GM19324 (cell line): ENCODE measurements at regions not wholly inside any gene's neighbourhood (a gene's known extent, or its start where the extent isn't known, plus 50 kb on each side); places are given as distances from the start of the nearest gene placed in this dataset.
"Not testable (repeated sequence)": the region's sequence is repeated elsewhere in the genome, so short reads cannot be mapped to it uniquely, and the experiment has no call there.

Experiments used
- ATAC-seq: cut with Tn5 transposase; IDR thresholded peaks from one replicate; pipeline ENCODE4 v1.9.1; 2021; ENCODE audit warnings: mild to moderate bottlenecking, moderate library complexity; ENCODE audit not compliant: unreplicated experiment, low FRiP score

DNA sequence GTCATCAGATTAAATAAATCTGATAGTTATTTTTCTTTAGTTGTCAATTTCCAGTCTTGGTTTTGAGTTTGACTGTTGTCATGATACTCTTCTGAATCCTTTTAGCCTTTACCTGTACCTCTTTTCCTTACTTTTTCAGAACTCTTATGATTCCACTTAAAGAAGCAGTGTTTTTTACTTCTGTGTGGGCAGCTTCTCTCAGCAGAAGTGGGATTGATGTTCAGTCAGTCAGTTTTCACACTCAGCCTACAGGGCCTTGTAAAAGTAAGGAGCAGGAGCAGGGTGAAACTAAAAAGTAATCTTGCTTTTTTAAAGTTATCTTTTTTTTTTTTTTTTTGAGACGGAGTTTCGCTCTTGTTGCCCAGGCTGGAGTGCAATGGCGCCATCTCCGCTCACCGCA, 75.1 kb downstream of the HAUS1 start:
- no peak for ATAC-seq

DNA sequence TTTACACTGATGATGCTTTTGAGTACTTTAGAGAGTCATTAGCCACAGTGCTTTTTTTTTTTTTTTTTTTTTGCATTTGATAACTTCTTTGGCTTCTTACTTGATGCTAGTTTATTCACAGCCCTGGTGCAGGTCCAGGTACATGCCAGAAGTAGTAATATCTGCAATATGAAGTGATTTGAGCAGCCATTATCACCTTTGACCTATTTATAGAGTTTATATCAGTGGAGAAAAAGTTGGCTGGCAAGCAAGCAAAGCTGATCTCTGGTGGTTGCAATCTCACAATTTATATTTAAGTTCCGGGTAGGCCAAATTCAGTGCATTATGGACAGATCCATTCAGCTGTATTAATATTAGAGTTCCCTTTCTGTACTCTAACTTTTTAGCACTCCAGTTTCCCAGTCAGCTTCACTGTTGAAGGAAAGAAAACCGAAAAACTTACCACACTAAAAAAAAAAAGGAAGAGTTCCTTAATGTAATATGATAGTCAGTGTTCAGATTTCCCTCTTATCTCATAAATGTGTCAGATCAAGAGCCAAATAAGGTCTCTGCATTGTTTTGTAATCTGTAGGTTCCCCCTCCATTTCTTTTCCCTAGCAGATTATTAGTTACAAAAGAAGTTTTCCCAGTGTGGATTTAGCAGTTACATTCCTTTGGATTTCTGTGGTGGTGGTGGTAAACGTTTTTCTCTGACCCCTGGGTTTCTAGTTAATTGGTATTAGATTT, 78.6 kb downstream of the HAUS1 start:
- no peak for ATAC-seq

DNA sequence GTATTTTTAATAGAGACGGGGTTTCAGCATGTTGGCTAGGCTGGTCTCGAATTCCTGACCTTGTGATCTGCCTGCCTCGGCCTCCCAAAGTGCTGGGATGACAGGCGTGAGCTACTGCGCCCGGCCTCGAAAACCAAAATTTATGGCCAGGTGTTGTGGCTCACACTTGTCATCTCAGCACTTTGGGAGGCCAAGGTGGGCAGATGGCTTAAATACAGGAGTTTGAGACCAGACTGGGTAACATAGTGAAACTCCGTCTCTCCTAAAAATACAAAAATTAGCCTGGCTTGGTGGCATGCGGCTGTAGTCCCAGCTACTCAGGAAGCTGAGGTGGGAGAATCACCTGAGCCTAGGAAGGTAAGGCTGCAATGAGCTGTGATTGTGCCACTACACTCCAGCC, 80.1 kb downstream of the HAUS1 start:
- ATAC-seq: not testable (repeated sequence)

DNA sequence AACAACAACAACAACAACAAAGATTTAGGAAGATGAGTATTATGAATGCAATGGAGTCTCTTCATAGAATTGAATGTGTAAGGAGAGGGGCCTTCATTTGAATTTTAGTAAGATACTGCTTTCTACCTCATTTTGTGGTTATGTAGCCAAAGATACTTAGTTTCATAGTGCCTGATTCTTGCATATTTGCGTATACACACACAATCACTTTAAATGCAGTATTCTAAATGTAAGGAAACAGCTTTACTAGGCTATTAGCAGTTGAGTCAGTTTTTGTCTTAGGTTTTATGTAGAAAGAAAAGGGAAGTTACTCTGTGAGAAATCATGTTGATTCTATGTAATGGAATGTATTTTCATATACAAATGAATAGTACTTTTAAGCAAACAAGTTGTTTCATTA, 80.5 kb downstream of the HAUS1 start:
- ATAC-seq: no peak

DNA sequence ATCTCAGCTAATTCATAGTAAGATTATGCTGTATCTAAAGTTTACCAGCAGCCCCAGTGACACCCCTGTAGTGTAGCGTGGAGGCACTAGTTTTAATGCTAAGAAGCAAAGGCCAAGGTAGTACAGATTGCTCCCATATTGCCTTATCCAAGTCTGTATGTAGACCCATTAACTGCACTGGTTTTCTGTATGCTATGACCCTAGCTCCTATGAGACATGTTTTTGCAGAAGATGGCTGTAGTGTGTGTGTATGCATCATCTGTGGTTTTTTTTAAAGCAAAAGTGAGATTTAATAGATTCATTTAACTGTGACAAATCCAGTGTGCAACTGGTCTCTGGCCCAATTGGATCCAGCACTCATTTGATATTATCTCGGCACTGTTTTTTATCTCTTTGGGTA, 86.5 kb downstream of the HAUS1 start:
- ATAC-seq: no peak

DNA sequence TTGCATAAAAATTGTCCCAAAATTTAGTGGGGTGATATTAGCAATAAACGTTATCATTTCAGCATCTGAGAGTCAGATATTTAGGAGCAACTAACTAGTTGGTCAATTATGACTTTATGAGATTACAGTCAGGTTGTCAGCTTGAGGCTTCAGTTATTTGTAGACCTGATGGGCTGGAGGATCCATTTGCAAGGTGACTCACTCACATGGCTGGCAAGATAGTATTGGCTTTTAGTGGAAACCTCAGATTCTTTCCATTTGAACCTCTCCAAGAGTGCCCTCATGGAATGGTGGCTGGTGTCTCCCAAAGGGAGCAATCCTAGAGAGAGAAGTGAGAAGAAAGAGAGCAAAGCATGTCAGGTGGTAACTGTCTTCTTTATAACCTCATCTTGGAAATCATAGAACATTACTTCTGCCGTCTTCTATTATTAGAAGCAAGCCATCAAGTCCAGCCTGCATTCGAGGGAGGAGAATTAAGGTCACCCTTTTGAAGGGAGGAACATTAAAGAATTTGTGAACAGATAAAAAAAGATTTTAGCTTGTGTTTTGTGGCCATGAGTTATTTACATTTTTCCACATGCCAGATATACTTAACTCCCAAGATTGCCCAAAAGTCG, 92.5 kb downstream of the HAUS1 start:
- no peak for ATAC-seq

DNA sequence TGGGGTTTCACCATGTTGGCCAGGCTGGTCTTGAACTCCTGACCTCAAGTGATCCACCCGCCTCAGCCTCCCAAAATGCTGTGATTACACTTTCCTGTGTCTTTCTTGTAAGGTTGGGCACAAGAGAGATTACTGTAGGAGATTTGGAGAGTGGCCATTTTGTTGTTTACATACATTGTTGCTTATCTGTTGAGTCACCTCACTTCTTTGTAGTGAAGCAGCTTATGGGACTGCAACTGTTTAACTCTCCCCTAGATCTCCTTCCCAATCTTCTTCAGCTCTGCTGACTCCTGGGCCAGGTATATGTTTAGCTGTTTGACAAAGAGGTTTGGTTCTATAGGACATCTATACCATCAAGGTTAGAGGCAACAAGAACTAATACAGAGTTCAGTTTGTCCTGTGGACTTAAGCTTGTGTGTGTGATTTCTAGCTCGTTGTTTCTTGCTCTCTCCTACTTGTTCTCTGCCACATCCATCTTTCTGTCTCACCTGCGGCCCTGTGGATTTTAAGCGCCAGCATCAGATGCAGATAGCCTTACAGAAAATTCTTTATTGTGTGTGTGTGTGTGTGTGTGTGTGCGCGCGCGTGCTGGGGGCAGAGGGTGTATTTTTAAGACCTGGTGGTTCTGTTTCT, 95.4 kb downstream of the HAUS1 start:
- no peak for ATAC-seq

DNA sequence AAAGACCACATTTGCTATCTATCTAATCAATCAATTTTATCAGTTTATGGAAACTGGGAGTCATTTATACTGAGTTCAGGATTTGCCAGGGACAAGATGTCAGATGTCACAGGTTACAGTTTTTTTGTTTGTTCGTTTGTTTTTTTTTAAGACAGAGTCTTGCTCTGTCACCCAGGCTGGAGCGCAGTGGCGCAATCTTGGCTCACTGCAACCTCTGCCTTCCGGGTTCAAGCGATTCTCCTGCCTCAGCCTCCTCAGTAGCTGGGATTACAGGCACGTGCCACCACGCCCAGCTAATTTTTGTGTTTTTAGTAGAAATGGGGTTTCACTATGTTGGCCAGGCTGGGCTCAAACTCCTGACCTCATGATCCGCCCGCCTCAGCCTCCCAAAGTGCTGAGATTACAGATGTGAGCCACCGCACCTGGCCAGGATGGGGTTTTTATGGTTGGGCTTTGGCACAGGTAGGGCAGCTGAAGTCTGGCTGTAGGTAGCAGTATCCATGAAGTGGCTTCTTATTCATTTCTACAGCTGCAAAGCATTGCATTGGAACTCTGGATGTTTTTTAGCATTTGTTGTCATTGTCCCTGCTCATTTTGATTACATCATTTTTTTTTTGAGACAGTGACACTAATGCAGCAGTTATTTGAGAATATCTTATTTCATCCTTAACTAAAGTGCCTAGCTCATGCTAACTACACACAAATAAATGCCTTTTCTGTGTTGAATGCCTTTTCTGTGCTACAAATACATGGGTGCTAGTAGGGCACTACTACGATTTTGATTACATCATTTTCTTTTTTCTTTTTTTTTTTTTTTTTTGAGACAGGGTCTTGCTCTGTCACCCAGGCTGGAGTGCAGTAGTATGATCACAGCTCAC, 96.2 kb downstream of the HAUS1 start:
- not testable (repeated sequence) for ATAC-seq

DNA sequence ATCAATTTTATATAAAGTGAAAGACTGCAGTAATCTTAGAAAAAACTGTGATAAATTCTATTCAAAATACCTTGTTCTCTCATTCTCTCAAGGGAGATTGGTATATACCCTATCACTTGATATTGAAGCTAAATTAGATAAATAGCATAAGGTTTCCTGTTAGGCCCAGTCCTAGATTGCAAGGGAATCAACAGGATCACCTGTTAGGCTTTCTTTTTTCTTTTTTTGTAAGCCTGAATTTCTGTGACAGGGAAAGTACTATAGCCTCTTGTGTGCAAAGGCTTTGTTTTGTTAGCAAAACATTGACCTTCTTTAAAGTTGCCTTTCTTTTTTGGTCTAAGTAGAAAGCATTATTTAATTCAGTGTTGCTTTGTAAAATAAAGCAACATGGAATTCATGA, 100.0 kb downstream of the HAUS1 start:
- no peak for ATAC-seq

DNA sequence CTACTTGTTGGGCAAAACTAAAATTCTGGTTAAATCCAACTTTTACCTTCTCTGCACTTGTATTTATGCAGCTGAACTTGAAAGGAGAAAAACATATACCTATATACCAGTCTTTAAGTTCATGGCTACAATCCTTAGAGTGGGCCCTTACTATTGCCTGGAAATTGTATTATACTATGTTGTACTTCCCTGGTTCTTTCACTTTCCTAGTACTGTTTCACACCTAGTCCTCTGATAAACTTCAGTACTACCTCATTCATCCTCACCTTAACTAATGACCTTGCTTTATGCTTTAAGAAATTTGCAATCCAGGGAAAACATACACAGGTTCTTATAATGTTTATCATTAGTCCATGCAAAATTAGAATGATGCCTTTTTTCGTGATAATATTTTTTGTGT, 103.8 kb downstream of the HAUS1 start:
- no peak for ATAC-seq

DNA sequence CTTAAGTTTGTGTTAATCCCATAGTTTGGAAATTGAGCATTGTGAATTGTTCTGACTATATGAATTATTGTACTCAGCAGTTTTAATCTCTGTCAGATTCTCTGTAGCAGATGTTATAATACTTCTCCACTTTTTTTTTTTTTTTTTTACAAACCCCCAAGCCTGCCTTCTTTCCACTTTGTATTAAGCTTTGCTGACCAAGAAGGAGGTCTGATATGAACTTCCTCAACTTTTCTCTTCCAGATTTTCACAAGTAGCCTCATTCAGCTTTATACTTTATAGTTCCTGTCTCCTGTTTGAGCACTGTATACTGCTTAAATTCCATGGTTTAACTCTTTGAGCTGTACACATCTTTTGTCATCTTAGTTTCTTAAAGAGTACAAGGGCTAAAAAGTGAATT, 105.0 kb downstream of the HAUS1 start:
- no peak for ATAC-seq

DNA sequence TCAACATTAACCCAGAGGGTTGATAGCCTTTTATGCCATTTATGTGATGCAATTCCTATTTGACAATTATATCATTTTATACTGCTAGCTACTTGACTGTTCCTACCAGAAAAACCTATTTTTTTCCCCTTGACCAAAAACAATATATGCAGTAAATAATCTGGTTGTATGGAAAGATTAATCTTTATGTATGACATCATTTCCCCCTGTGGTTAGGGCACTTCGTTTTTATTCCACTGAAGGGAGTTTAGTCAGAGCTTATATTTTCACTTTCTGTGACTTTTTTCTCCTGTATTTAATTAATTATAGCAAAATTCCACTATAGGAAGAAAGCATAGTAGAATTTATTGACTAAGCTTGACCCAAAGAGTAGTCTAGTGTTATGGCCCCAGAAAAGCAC, 107.6 kb downstream of the HAUS1 start:
- ATAC-seq: no peak

DNA sequence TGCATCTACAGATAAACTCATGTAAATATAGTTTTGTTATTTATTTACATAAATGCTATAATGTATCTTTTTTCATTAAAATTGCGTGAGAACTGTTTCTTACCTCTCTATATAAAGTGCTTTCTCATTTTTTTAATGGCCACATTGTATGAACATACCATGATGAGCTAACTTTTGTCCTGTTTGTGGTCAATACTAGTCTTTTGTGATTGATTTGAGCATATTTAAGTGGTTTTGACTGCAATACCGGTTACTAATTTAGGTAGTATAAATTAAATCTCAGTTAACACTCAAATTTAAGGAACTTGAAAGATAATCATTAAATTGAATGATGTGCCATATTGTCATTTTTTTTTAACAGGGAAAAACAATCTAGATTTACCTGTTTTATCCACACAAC, 108.2 kb downstream of the HAUS1 start:
- ATAC-seq: no peak

DNA sequence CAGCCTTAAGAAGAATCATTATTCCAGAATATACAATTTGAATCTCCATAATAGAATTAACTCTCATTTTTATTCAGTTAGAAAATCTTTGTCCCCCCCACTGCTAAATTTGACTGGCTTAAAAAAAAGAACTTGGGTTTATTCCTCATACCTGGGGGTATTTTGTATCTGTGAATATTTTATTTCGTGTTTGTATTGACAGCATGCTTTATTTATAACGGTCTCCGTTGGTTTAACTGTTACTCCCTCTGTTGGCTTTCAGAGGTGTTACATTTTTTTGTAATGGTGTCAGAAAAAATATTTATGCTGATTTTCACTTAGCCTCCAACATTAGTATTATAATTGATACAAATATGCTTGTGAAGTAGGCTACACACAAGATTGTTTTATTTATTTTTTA, 109.1 kb downstream of the HAUS1 start:
- ATAC-seq: no peak

DNA sequence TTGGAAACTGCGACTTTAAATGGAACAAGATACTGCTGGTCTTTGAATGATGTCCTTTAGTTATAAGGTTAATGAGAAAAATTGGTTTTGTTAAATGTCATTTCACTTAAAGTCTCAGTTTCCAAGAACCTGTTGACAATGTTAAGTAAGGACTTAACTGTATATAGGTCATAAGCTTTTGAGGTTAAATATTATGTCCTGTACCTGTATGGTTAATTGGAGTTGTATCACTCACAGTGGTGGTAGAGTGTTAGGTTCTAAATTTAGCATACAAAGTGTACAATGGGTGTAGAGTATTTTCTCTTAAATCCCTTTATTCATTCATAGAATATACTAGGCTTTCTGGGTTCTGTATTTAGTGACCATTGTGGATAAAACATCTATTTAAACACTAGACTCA, 110.2 kb downstream of the HAUS1 start:
- no peak for ATAC-seq

DNA sequence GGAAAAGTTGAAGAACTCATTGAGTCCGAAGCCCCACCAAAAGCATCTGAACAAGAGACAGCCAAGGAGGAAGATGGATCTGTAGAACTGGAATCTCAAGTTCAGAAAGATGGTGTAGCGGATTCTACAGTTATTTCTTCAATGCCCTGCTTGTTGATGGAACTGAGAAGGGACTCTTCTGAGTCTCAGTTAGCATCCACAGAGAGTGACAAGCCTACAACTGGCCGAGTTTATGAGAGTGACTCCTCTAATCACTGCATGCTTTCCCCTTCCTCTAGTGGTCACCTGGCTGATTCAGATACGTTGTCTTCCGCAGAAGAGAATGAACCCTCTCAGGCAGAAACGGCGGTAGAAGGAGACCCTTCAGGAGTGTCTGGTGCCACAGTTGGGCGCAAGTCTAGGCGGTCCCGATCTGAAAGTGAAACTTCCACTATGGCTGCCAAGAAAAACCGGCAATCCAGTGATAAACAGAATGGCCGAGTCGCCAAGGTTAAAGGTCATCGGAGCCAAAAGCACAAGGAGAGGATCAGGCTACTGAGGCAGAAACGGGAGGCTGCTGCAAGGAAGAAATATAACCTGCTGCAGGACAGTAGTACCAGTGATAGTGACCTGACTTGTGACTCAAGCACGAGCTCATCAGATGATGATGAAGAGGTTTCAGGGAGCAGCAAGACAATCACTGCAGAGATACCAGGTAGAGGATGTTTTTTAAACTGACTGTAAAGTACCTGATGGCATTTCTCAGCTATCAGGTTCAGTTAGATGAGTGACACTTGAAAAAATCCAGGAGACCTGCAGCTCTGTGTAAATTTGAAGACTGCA, 111.9 kb downstream of the HAUS1 start:
- no peak for ATAC-seq

DNA sequence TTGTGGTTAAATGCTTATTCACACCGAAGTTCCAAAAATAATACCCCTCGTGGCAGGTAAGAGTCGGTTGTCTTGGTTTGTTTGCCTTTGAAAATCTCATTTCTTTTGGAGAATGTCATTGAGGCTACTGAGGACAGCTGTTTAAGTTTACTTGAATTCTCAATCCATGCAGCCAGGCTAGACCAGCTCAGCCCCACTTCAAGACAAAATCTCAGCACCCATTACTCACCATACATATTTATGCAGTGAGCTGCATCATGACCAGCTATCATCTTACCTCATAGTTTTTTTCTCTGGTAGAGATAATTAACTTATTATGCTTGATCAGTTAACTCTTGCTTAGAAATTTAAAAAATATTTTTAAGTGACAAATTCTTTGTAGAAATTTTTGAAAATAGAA, 115.9 kb downstream of the HAUS1 start:
- no peak for ATAC-seq

DNA sequence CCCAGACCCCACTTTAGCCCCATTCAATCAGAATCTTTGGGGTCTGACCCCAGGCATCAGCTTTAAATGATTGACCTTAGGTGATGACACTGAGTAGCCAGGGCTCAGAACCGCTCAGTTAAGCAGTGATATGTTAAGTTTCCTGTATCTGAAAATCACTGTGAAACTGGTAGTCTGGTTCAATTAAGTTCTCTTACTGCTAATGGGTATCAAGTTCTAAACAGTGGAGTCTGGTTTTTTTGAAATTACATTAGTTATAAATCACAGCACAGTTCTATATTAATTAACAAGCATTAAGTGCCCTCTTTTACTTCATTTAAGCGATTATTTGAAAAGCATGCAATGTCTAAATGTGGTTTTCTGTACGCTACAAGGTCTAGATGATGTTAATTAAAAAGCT, 117.9 kb downstream of the HAUS1 start:
- ATAC-seq: no peak

DNA sequence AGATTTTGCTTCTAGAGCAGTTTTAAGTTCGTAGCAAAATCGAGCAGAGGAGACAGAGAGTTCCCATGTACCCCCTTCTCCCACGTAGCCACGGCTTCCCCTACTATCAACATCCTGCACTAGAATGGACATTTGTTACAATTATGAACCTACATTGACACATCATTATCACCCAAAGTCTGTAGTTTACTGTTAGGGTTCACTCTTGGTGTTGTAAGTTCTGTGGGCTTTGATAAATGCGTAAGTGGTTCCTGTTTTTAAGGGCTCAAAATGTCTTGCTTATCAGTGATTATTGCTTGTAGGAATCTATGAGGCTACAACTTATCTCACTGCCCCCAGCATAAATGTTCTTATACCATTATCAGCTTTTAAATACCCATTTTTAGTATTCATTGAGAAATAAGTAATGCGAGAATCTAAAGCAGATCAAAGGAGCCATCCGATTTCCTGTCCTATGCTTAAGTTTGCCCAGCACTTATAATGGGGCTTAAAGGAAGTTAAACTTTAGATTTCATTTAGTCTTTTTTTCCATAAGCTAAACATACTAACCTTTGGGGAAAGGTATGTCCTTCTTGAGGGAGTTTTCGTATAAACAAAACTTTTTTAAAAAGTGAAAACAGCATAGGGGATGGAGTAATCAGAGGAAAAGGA, 118.7 kb downstream of the HAUS1 start:
- ATAC-seq: no peak
